ENCODE measurements at regions not wholly inside any gene's neighbourhood (a gene's known extent, or its start where the extent isn't known, plus 50 kb on each side); places are given as distances from the start of the nearest gene placed in this dataset.

DNA sequence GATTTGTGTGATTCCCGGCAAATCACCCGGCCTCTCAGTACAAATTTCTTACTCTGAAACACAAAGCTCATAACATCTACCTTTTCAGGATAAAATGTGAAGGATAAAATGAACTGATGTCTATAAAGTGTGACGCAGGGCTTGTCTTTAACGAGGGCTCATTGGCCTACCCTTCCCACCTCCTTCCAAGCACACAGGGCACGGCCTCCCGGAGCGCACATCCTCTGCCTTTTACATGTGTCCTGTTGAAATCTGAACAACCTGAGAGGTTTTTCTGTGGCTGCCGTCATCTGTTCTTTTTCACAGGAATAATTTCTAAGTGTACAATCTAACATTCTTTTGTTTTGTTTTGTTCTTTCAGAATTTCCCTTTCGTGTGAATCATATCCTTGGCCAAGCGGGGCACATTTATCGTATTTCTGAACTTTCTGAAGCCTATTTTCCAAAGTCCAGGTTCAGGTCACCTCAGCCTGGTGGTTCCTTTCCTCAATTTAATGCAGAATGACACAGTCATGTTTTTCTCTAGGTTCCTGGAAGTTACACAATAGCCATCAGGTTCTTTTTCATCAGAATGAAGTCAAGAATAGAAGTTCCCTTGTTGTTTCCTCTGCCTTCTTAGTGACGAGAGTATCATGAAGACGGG lies 53.1 kb upstream of the SPRY1 start:
- TF ChIP-seq POLR2AphosphoS5 (IDR thresholded peaks at IDR 0.05; ENCODE audit: low read depth, low read length) (no peak), POLR2A (IDR thresholded peaks at IDR 0.05; ENCODE audit: low read depth, low read length) (no peak)
